Stomach smooth muscle (tissue), 2 donors: ENCODE measurements at regions not wholly inside any gene's neighbourhood (a gene's known extent, or its start where the extent isn't known, plus 50 kb on each side); places are given as distances from the start of the nearest gene placed in this dataset.

Experiments used
- H3K27ac ChIP-seq: one replicate; pipeline ENCODE4 v1.7.0; 2013; ENCODE audit warnings: mild to moderate bottlenecking, low read length, inconsistent platforms
- H3K27me3 ChIP-seq, 2 donors: one replicate each; pipeline ENCODE4 v1.7.0; 2013; ENCODE audit warnings: low read length in 2 of 2; ENCODE audit not compliant: insufficient read depth in 2 of 2, control insufficient read depth in 1 of 2
- H3K36me3 ChIP-seq, 2 donors: one replicate each; pipeline ENCODE4 v1.7.0; 2013; ENCODE audit warnings: low read length in 2 of 2; ENCODE audit not compliant: control insufficient read depth in 2 of 2, insufficient read depth in 2 of 2
- H3K4me1 ChIP-seq: one replicate; pipeline ENCODE4 v1.7.0; 2013; ENCODE audit warnings: low read length; ENCODE audit not compliant: control insufficient read depth, insufficient read depth
- H3K4me3 ChIP-seq, 2 donors: one replicate each; pipeline ENCODE4 v1.7.0; 2013; ENCODE audit warnings: low read length in 2 of 2
- H3K9ac ChIP-seq, 2 donors: one replicate each; pipeline ENCODE4 v1.7.0; 2013; ENCODE audit warnings: low read length in 2 of 2, mild to moderate bottlenecking in 1 of 2
- H3K9me3 ChIP-seq, 2 donors: one replicate each; pipeline ENCODE4 v1.7.0; 2013; ENCODE audit warnings: low read length in 2 of 2; ENCODE audit not compliant: control insufficient read depth in 2 of 2
- donor health status: healthy.
- donor health status: Pancreatic carcinoma.

- Histone ChIP-seq H3K27me3 (no peaks in the 10 kb centered on the region), H3K4me3 (no peak overlapping the region), H3K9me3 (peaks cover 0 to 2% of the 10 kb centered on the region in 2 donors), H3K9ac (no peak overlapping the region), H3K36me3 (no peaks in the 10 kb centered on the region), H3K27ac (no peak overlapping the region), H3K4me1 (no peaks in the 10 kb centered on the region)
Measured at GRCh38 chr5:120219988-120220387, 244.1 kb upstream of the PRR16 start.

- no peaks in the 10 kb centered on the region for H3K27me3 ChIP-seq
Measured at GRCh38 chr5:120225524-120225923, 238.6 kb upstream of the PRR16 start.

GRCh38 chr5:120228262-120229031 is 235.7 kb upstream of the PRR16 start:
- Histone ChIP-seq H3K27ac (no peak overlapping the region), H3K27me3 (no peaks in the 10 kb centered on the region), H3K4me3 (no peak overlapping the region), H3K9ac (no peak overlapping the region), H3K9me3 (peaks cover 0 to 2% of the 10 kb centered on the region in 2 donors), H3K36me3 (no peaks in the 10 kb centered on the region), H3K4me1 (no peaks in the 10 kb centered on the region)

More at GRCh38 chr5:120225524-120225923, 238.6 kb upstream of the PRR16 start:
- Histone ChIP-seq H3K9ac (no peak overlapping the region), H3K4me3 (no peak overlapping the region), H3K27ac (no peak overlapping the region), H3K36me3 (no peaks in the 10 kb centered on the region), H3K9me3 (peaks cover 0 to 2% of the 10 kb centered on the region in 2 donors), H3K4me1 (no peaks in the 10 kb centered on the region)

- no peaks in the 10 kb centered on the region for H3K36me3 ChIP-seq
- H3K9ac ChIP-seq = no peak overlapping the region
- no peak overlapping the region for H3K4me3 ChIP-seq
- no peak overlapping the region for H3K27ac ChIP-seq
- H3K27me3 ChIP-seq = no peaks in the 10 kb centered on the region
- no peaks in the 10 kb centered on the region for H3K4me1 ChIP-seq
- peaks cover 0 to 2% of the 10 kb centered on the region in 2 donors for H3K9me3 ChIP-seq
Measured at GRCh38 chr5:120229036-120229435, 235.1 kb upstream of the PRR16 start.

GRCh38 chr5:120231563-120231962 is 232.5 kb upstream of the PRR16 start:
- Histone ChIP-seq H3K36me3 (no peaks in the 10 kb centered on the region), H3K9me3 (peaks cover 0 to 2% of the 10 kb centered on the region in 2 donors), H3K9ac (no peak overlapping the region), H3K4me3 (no peak overlapping the region), H3K4me1 (no peaks in the 10 kb centered on the region), H3K27me3 (no peaks in the 10 kb centered on the region), H3K27ac (no peak overlapping the region)

GRCh38 chr5:120236360-120236759 is 227.7 kb upstream of the PRR16 start:
- H3K4me1 ChIP-seq = no peaks in the 10 kb centered on the region
- H3K9ac ChIP-seq = no peak overlapping the region
- no peaks in the 10 kb centered on the region for H3K36me3 ChIP-seq
- H3K4me3 ChIP-seq = no peak overlapping the region
- no peaks in the 10 kb centered on the region for H3K27me3 ChIP-seq
- H3K9me3 ChIP-seq = peaks cover 0 to 2% of the 10 kb centered on the region in 2 donors
- H3K27ac ChIP-seq = no peak overlapping the region

GRCh38 chr5:120239086-120239485 is 225.0 kb upstream of the PRR16 start:
- H3K4me1 ChIP-seq = no peaks in the 10 kb centered on the region
- no peak overlapping the region for H3K4me3 ChIP-seq
- H3K9ac ChIP-seq = no peak overlapping the region
- H3K9me3 ChIP-seq = no peaks in the 10 kb centered on the region
- no peak overlapping the region for H3K27ac ChIP-seq
- H3K27me3 ChIP-seq = no peaks in the 10 kb centered on the region
- no peaks in the 10 kb centered on the region for H3K36me3 ChIP-seq

GRCh38 chr5:120240706-120241105 is 223.4 kb upstream of the PRR16 start:
- no peaks in the 10 kb centered on the region for H3K27me3 ChIP-seq
- no peak overlapping the region for H3K9ac ChIP-seq
- H3K36me3 ChIP-seq = no peaks in the 10 kb centered on the region
- H3K27ac ChIP-seq = no peak overlapping the region
- no peaks in the 10 kb centered on the region for H3K9me3 ChIP-seq
- no peaks in the 10 kb centered on the region for H3K4me1 ChIP-seq
- no peak overlapping the region for H3K4me3 ChIP-seq

GRCh38 chr5:120241400-120241799 is 222.7 kb upstream of the PRR16 start:
- Histone ChIP-seq H3K4me3 (no peak overlapping the region), H3K27me3 (no peaks in the 10 kb centered on the region), H3K9me3 (no peaks in the 10 kb centered on the region), H3K27ac (no peak overlapping the region), H3K9ac (no peak overlapping the region), H3K4me1 (no peaks in the 10 kb centered on the region), H3K36me3 (no peaks in the 10 kb centered on the region)

- Histone ChIP-seq H3K9me3 (no peaks in the 10 kb centered on the region), H3K36me3 (no peaks in the 10 kb centered on the region), H3K4me1 (no peaks in the 10 kb centered on the region), H3K9ac (no peak overlapping the region), H3K4me3 (no peak overlapping the region), H3K27me3 (no peaks in the 10 kb centered on the region), H3K27ac (no peak overlapping the region)
Measured at GRCh38 chr5:120251898-120252297, 212.2 kb upstream of the PRR16 start.

GRCh38 chr5:120252839-120253238 is 211.3 kb upstream of the PRR16 start:
- Histone ChIP-seq H3K4me3 (no peak overlapping the region), H3K36me3 (no peaks in the 10 kb centered on the region), H3K9ac (no peak overlapping the region), H3K27me3 (no peaks in the 10 kb centered on the region), H3K9me3 (no peaks in the 10 kb centered on the region), H3K27ac (no peak overlapping the region), H3K4me1 (no peaks in the 10 kb centered on the region)
